ENCODE measurements at regions not wholly inside any gene's neighbourhood (a gene's known extent, or its start where the extent isn't known, plus 50 kb on each side); places are given as distances from the start of the nearest gene placed in this dataset.
"Not testable (repeated sequence)": the region's sequence is repeated elsewhere in the genome, so short reads cannot be mapped to it uniquely, and the experiment has no call there.

GRCh38 chr6:81900616-81901015 is 148.1 kb upstream of the TENT5A start:
- no peak for DNase-seq

DNA sequence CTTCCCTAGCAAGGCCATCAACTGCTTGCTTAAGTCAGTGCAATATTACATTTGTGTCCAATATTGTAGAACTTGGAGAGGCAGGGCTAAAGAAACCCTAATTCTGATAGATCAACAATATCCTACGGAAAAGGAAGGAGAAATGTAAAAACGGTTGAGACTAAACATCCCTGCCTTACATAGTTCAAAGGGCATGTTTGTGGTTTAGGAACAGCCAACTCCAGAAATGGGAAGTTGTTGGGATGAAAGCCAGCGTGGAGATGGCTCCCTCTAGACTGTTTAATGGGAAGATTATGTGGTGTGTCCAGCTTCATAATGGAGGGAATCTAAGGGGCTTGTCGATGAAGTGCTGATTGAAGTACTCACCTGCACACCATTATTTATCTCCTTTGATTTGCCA is 145.3 kb upstream of the TENT5A start:
- no peak for DNase-seq

DNA sequence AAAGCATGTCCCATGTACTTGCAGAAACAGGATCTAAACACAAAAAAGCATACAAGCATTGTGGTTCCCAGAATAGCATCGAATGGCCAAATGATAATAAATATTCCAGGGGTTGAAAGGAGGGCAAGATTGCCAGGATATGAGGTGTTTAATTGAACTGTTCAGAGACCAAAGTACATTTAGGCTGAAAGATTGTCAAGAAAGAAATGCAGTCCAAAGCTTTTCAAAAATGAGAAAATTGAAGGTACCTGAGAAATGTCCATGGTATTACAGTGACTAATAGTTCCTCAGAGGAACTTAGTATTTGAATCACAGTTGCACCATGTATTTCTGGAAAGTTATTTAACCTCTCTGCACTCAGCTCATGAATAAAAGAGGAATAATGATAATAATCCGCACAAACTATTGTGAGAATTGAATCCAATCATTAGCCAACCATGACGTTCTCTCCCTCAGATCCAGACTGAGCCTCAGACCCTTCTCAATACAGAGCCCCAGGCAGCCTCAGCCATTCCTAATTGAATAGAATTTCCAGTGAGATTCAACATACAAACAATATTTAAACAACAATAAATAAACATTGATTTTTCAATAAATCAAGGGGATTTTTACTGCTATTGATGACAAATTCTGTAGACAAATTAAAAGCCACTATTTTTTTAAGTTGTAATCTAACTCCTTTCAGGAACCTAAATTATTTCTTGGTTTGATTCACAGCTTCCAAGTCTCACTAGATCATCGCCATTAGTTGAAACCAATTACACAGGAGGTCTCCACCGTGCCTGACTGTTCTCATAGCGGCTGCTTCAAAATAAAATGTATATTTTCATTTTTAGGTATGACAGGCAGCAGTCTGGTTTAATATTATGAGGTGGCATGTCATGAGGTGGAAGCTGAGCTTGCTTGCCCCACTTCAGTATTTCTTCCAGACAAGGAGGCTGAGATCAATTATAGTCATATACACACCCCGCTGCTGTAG is 144.3 kb upstream of the TENT5A start:
- no peak for DNase-seq

- DNase-seq, result no peak
Measured at GRCh38 chr6:81895511-81896185, 143.2 kb upstream of the TENT5A start.

DNA sequence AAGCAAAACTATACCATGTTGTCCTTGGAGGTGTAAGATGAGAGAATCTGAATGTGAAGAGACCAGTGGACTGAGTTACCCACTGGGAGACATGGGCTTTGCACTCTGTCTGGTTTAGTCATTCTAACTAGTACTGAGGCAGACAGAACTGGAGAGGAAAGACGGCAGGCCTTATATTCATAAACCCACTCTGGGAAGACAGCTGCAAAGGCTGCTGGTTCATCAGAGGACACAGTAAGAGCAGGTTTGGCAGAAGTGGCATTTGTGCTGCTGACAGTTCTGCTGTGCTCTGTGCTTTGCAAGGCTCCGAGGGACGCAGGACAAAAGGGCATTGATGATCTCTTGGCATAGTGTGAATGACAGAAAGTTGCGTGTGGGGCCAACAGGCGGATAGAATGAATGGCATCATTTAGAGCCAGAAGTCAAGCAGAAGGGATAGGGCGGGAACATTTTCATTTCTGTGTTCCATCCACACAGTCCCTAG is 142.3 kb upstream of the TENT5A start:
- DNase-seq, result no peak

DNA sequence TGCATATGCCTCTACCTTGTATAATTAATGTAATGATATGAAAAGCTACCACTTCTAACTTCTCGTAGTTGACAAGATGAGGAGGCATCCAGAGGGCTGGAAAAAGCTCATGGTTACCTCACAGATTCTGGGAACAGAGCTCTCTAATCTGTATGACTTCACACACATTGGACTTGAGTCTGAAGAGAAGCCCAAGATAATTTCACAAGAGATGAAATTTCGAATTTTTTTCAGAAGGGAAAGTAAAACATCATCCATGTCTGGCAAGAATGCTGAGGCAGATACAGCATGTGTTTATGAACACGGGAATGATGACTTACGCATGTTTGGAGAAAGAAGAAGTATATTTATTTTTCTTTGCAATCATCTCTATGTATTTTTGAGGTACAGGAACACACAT is 141.8 kb upstream of the TENT5A start:
- DNase-seq, result no peak

- DNase-seq, result no peak
Measured at GRCh38 chr6:81892891-81893290, 140.4 kb upstream of the TENT5A start.

DNA sequence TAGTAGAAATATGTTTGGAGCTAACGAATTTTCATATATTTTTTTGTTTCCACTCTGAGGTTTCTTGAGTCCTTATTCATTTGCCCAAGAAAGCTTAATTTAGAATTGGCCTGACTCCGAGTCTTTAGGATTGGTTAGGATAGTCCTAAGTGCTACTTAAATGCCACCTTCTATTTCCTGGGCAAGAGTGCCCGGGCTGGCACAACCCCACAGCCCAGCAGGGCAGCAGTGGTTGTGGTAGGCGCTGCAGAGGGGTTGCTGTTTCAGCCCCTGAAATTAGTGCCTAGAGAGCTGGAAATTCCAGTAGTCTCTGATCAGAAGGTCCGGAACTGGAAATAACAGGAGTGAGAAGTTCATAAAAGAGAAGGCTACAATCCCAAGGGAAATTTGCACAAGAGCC is 139.4 kb upstream of the TENT5A start:
- no peak for DNase-seq

GRCh38 chr6:81890846-81891245 is 138.4 kb upstream of the TENT5A start:
- DNase-seq, result no peak

DNA sequence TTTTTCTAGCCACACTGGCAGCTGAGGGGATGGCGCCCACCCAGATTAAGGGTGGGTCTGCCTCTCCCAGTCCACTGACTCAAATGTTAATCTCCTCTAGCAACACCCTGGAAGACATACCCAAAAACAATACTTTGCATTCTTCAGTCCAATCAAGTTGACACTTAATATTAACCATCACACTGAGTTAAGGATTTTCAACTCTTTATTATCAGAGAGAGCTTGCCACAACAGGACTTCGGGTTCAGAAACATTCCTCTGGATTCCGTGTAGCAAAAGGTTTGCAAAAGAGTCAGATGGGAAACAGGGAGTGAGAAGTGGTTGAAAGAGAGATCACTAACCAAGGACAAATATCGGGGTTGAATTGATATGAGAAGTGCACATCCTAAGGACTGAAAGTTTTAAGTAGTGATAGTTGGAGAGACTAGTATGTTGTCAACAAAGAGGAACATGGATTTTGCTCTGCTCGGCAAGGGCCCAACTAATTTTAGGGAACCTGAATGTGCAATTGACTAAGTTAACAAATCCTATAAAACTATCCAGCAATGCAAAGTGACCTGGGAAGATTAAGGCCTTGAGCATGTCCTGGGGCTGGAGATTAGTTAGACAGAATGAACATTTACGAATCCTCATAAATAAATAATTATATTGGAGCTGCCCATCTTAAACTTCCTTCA is 137.0 kb upstream of the TENT5A start:
- no peak for DNase-seq

GRCh38 chr6:81886909-81887308 is 134.4 kb upstream of the TENT5A start:
- DNase-seq, result not testable (repeated sequence)

DNA sequence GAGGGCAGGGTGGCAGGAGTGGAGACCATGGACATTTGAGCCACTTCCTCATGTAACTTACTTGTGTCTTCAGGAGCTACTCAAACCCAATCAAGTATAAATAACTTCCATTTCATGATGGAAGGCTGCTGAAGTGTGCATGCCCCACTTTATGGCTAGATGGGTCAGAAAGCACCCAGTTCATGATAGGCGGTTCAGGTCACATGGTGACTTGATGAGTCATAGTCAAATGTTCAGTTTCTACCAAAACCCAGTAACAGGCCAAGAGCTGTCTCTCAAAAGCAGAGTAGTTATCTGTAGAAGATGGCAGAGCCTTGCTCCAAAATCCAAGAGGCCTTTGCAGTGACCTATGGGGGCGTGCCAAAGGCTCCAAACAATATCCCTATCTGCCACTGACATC is 133.7 kb upstream of the TENT5A start:
- DNase-seq, result no peak

- no peak for DNase-seq
Measured at GRCh38 chr6:81881660-81882059, 129.2 kb upstream of the TENT5A start.

GRCh38 chr6:81878479-81878878 is 126.0 kb upstream of the TENT5A start:
- no peak for DNase-seq

DNA sequence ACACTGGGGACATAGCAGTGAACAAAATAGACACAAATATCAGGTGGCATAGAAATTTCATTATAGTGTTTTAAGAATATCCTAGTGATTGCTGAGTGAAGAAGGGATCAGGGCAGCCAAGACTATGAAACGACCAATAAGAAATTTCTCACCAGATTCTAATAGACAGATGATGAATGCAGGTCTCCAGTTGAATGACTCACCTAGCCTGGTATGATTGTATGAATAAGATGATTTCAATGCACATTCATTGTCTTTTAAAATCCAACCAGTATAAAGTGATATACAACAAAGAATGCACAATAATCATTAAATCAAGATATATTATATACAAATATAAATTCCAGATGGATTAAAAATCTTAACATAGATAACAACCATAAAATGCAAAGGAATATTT is 124.5 kb upstream of the TENT5A start:
- no peak for DNase-seq

GRCh38 chr6:81875782-81876293 is 123.4 kb upstream of the TENT5A start:
- no peak for DNase-seq

GRCh38 chr6:81869749-81870508 is 117.4 kb upstream of the TENT5A start:
- not testable (repeated sequence) for DNase-seq

DNA sequence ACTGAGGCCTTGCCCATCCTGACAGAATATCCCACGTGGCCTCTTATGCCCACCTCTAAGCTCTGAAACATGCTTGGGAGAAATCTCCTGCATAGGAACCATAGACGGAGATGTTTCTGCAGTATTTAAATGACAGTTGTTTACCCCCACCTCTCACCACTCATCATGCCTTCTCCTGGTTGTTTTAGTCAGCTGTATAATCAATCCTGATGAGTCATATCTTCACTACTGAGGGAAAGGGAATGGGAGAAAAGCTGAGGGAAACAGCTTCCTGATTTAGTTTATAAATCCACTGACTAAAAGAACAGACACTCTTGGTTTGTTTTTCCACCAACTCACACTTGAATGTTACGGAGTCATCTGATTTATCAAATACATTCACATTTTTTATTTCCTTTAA is 113.2 kb upstream of the TENT5A start:
- DNase-seq, result no peak

GRCh38 chr6:81864124-81864523 is 111.6 kb upstream of the TENT5A start:
- DNase-seq, result no peak

DNA sequence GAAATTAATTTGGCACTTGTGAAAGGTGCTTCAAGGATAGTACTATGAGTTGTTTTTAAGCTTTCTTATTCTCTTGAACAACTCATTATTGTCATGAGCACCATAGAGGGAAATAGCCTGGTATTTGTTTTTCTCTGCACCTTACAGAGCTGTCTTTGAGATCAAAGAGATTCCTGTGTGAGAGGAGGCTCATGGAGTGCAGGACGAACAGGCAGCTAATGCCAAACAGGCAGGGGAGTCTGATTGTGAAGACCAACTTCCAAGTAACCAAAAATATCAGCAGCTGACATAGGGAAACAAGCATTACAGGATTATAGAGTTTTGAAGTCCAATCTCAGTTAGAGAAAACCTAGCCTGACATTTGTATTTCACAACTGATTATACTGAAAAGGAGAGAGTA is 110.6 kb upstream of the TENT5A start:
- no peak for DNase-seq

DNA sequence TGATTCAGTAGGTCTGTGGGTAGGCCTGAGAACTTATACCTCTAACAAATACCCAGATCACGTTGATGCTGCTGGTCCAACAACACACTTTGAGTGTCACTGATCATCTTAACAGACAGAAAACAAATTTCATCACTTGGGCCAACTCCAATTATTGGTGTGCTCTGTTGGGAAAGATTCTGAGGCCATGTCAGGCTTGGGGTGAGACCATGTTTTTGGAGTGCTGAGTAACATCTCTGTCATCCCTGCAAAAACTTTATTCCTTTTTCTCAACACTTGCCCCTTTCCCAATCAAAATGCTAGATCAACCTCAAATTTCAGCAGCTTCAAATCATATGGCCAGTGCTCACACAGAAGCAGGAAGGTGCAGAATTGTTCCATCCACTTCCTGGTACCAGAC is 108.8 kb upstream of the TENT5A start:
- DNase-seq, result no peak

DNA sequence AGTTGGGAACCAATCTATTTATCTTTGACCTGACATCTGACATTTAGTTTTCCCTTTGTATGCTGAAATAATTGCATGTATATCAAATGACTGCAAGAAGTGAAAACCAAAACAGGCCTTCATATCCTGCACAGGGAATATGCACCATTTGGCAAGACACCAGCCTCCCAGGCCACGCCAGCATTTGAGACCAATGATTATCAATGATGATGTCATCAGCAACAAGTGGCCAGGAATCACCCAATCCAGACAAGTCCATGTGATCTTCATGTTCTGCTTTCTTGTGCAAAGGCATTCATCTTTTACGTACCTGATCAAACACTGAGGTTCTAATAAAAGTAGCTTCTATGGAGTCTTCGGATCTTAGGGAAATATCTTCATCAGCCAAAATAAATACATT is 107.4 kb upstream of the TENT5A start:
- no peak for DNase-seq

GRCh38 chr6:81857812-81858211 is 105.3 kb upstream of the TENT5A start:
- DNase-seq, result no peak

Measured in CD4-positive, alpha-beta T cell treated with Interleukin-10 for 1 hour (primary cell).